ENCODE measurements at regions not wholly inside any gene's neighbourhood (a gene's known extent, or its start where the extent isn't known, plus 50 kb on each side); places are given as distances from the start of the nearest gene placed in this dataset.

- no peak for DNase-seq
Observed at GRCh38 chr16:11447272-11447671, 102.0 kb downstream of the RMI2 start.

GRCh38 chr16:11447836-11448235, 102.6 kb downstream of the RMI2 start:
- no peak for DNase-seq

DNA sequence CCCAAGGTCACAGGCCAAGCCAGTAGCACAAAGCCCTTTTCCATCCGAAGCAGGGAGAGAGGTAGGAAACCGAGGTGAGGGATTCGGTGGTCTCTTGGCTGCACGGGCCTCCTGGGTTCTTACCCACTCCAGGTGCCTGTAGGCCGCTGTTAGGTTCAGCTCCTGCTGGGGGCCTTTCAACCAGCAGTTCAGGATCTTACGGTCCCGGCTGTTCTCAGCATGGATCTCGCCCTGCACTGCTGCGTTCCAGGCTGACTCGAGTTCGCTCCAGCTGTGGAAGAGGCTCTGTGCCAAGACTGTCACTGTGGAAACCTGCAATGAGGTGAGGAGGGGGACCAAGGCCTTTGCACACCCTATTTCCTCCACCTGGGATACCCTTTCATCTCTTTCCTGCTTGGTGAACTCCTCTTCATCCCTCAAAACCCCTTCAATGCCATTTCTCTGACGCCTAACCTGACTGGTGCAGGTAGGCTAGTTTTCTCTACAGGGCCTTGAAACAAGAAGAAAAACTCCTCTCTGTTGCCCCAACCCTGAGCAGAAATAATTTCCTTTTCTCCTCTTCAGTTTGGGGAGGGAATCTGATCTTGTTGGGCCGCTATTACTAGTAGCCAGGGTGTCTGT, 103.6 kb downstream of the RMI2 start:
- no peak for DNase-seq

DNA sequence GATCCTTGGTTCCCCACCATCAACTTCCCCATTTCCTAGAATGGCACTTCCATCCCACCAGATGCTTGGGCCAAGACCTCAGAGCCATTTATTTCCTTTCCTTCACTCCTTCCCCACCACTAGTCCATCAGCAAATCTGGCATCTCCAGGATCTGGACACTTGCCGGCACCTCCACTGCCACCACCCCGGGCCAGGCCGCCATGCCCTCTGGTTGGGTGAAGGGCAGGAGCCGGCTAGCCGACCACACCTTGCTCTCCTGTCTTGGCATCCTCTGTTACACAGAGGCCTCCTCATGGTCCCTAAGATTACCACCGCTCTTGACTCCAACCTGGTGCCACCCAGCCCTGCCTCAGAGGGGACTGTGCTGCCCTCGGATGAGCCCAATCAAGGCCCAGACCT, 104.5 kb downstream of the RMI2 start:
- no peak for DNase-seq

- no peak for DNase-seq
Observed at GRCh38 chr16:11450136-11450535, 104.9 kb downstream of the RMI2 start.

- DNase-seq: no peak
Observed at GRCh38 chr16:11452298-11452697, 107.0 kb downstream of the RMI2 start.

DNA sequence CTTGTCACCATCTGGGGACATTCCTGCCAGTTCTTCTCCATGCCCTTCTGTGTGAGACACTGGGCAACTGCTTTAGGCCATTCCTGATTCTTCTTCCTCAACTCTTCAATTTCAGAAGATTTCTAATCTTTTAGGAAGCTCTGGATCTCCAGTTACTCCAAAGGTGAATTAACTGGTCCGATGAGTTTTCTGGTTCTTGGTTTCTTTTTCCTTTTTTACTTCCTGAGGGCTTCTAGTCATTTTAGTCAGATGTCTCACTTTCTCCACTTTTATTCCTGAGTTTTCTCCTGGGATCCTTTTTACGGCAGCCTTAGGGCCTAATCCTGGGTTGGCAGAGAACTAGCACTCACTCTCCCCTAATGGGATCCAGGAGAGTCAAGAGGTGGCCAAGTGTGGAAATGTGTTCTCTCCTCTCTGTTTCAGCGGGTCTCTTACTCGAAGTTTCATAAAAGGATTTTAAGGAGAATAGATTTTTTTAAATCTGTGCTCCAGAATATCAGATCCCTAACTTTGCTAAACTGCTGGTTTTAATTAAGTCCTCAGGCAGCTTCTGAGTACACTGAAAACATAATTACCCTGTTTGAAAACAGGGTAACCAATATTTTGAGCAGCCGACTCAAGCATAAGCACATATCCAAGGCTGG, 107.6 kb downstream of the RMI2 start:
- DNase-seq: no peak

GRCh38 chr16:11456741-11457140, 111.5 kb downstream of the RMI2 start:
- no peak for DNase-seq

DNA sequence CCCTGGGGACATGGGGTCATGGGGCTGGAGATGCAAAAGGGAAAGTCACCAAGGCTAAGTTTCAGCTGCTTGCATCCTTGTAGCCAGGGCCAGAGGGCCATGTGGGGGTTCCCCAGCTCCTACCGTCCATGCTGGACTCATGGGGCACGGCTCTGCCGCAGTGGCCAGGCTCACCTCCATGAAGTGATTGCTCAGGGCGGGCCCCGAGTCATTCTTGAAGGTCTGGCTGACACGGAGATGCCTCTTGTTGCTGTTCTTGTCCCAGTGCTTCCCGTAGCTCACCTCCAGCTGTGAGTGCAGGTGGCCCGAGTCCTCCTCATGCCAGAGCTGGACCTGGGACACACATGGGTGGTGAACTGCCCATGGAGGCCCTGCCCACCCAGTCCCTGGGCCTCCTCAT, 114.5 kb downstream of the RMI2 start:
- no peak for DNase-seq

- no peak for DNase-seq
Observed at GRCh38 chr16:11460820-11461594, 115.7 kb downstream of the RMI2 start.

DNA sequence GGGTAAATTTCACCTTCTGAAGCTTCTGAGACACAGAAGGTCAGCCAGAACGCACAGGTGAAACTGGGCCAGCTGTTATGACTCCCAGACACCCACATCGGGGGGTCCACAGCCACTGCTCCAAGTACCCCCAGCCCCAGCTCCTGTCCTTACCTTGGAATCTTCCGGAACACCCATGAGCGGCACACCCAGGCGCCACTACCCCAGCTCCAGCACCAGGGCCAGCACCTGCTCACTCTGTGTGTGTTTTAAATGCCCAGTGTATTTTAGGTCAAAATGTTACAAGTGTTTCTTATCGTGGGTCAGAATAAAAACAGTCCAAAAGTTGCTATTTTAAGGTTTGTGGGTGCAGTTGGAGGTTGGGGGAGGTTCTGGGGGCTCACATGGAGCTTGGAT, 116.3 kb downstream of the RMI2 start:
- no peak for DNase-seq

- DNase-seq: no peak
Observed at GRCh38 chr16:11462036-11462435, 116.8 kb downstream of the RMI2 start.

GRCh38 chr16:11462861-11463260, 117.6 kb downstream of the RMI2 start:
- no peak for DNase-seq

DNA sequence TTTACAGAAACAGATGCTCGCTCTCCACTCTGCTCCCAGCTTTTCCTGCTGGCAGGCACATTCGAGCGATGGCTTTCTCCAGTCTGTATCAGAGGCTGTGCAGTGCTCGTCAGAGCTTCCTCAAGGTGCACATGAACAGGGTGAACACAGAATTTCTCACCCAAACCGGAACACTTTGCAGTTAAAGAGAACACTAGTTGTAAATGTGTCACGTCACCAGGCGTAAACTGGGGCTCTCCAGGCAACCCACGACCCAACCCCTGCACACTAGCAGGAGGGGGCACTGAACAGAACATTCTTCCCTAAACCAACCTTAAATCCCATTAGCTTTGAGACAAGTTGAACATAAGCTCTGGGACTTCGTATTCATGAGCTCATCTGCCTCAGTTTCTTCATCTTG, 119.0 kb downstream of the RMI2 start:
- DNase-seq: no peak

DNA sequence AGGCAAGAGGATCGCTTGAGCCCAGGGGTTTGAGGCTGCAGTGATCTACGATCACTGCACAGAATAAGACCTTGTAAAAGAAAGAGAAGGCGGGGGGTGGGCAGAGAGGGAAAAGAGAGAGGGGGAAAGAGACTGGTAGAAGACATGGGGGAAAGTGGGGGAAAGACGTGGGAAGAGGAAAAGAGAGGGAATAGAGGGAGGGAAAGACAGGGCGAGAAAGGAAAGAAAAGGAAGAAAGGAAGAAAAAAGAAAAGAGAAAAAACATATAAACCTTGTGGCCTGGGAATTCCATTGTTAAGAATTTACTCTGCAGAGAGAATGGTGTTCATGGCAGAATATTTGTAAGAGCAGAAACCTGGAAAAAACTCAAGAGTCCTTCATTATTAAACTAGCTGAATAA, 120.4 kb downstream of the RMI2 start:
- DNase-seq: no peak

DNA sequence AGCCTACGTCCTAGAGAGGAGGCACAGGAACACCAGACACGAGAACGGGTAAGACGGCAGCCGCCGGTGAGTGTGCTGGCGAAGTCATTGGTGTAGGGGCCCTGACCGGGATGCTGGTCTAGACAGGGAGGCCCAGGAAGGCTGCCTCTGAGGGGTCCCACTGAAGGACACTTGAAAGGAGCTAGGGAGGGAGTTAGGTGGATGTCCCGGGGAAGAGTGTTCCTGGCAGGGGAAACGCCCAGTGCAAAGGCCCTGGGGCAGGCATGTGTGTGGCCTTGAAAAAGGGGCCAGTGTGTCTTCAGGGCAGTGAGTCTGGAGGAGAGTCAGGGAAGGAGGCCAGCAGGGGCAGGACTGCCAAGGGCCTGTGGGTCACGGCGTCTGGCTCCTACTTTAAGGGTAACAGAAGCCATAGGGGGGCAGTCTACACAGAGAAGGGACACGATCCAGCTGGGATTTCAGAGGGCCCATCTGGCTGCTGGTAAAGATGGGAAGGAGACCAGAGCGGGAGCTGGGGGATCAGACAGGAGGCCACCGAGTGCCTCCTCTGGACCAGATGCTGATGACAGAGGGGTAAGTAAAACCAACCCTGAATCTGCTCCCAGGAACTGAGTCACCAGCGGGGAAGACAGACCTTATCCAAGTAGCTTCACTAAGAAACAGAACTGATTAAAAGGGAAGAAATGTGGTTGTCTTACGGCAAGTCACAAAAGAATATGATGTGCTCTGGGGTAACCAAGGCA, 115.9 kb downstream of the LITAF start:
- no peak for DNase-seq

DNA sequence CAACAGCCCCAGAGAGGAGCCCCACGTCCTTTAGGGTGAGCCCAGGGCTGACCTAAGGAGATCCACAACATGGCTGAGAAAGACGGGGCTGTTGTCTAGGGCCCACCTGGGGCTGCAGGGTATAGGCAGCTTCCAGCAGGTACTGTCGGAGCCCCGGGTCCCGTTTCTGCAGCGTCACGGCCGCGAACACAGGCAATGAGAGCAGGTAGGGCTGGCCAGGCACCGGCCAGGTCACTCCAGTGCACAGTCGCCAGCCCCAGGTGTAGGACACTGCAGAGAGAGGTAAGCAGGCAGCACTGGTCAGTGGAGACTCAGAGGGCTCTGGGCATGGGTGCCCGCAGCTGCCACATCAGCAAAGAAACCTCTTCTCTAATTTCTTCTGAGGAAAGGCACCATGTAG, 115.2 kb downstream of the LITAF start:
- no peak for DNase-seq

DNA sequence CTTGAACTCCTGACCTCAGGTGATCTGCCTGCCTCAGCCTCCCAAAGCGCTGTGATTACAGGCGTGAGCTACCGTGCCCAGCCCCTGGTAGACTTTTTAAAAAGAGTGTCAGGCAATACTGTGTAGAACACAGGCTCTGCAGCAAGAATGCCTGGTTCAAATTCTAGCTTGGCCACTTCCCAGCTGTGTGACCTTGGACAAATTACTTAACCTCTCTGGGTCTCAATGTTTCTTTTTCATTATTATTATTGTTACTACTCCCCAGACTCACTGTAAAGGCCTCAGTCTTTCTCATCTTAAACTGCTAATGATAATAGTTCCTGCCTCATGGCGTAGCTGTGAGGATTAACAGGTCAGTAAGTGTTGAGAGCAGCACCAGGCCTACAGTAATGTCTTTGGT, 114.3 kb downstream of the LITAF start:
- DNase-seq: no peak

GRCh38 chr16:11472851-11473250, 113.9 kb downstream of the LITAF start:
- DNase-seq: no peak

DNA sequence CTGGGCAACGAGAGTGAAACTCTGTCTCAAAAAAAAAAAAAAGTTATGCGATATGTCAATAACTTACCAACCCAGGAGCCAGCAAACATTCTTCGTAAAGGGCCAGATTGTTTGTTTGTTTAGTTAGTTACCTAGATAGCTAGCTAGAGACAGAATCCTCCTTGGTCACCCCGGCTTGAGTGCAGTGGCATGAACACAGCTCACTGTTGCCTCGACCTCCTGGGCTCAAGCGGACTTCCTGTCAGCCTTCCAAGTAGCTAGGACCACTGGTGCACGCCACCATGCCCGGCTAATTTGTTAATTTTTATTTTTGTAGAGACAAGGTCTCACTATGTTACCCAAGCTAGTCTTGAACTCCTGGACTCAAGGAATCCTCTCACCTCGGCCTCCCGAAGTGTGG, 113.0 kb downstream of the LITAF start:
- DNase-seq: no peak

GRCh38 chr16:11474617-11475291, 112.0 kb downstream of the LITAF start:
- DNase-seq: no peak

- DNase-seq: no peak
Observed at GRCh38 chr16:11475896-11476630, 110.7 kb downstream of the LITAF start.

Measured in hematopoietic multipotent progenitor cell treated with erythropoietin and hydrocortisone succinate and interleukin-3 and kit ligand, for 6 days (in vitro differentiated cells).